Stimulated activated CD8-positive, alpha-beta memory T cell treated with anti-CD3 and anti-CD28 coated beads, Interleukin-7, amount 100 ng/mL, for 24 hours (primary cell): ENCODE measurements at regions not wholly inside any gene's neighbourhood (a gene's known extent, or its start where the extent isn't known, plus 50 kb on each side); places are given as distances from the start of the nearest gene placed in this dataset.

Experiments
- DNase-seq: peaks from one replicate; pipeline ENCODE4 v3.0.0-alpha.2; 2020; ENCODE audit warnings: low read depth

DNA sequence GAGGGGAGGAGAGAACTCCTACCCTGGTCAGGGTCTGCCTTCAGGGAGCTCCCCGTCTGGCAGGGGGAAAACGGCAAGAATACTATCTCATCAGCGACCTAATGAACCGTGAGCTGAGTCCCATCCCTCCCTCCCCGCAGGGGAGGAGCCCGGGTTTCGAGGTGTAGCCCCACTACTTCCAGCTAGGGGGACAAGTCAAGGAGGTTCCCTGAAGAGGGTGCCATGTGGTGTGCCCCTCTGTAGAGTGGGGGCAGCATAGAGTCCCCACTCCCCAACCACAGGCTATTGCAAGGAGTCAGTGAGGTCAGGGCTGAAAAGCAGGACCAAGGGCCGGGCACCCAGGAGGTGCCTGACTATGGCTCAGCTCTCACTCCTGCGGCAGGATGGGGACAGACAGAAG is 50.9 kb upstream of the RXRA start:
- DNase-seq: no peak

DNA sequence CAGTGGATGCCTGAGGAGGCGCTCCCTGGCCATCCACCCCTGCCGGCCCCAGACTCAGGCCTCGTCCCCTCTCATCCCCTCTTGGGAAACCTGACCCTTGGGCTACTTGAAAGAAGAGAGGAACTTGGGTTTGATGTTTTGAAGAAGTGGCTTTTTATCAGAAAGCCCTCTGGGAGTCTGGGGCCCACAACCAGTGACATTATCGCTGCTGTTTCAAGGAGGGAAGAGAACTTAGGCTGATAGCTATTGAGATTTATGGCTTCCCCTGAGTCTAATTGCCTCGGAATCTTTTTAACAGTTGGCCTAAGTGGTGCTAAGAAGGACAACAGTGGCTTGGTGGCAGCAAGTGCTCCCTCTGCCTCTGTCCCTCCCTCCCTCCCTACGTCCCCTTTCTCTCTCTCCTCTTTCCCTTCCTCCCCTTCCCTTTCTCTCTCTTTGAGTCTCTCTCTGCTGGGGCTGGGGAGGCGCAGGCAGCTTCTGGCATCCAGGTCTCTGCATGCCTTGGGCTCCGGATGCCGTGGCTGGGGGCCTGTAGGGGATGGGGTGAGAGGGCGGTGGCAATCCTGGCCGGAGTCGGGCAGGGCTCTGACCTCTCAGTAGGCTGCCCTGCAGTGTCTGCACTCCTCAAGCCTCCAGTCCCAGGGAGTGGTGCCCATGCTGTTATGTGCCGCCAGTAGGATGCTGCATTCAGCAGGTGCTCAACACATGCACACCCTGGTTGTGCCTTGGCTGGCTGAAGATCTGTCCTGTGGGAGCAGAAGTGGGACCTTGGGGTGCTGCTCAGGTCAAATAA is 49.6 kb upstream of the RXRA start:
- no peak for DNase-seq
